ENCODE measurements at regions not wholly inside any gene's neighbourhood (a gene's known extent, or its start where the extent isn't known, plus 50 kb on each side); places are given as distances from the start of the nearest gene placed in this dataset.

- Histone ChIP-seq H3K27me3 (replicated peaks; ENCODE audit: control insufficient read depth, insufficient read depth, low read length) (no peaks in the 10 kb centered on the region; the same call in 1 of the 2 replicates), H3K4me3 (replicated peaks; ENCODE audit: low read depth, low read length) (no peak overlapping the region), H3K36me3 (ENCODE audit: control insufficient read depth, insufficient read depth, low read length) (no peaks in the 10 kb centered on the region)
- DNase-seq (ENCODE audit: extremely low read depth, insufficient read length) = no peak
- TF ChIP-seq CTCF (IDR thresholded peaks at IDR 0.05; ENCODE audit: insufficient read depth, low read length, poor library complexity, severe bottlenecking) = no peak
Observed at GRCh38 chr20:41978246-41978790, 360.1 kb upstream of the CHD6 start.

DNA sequence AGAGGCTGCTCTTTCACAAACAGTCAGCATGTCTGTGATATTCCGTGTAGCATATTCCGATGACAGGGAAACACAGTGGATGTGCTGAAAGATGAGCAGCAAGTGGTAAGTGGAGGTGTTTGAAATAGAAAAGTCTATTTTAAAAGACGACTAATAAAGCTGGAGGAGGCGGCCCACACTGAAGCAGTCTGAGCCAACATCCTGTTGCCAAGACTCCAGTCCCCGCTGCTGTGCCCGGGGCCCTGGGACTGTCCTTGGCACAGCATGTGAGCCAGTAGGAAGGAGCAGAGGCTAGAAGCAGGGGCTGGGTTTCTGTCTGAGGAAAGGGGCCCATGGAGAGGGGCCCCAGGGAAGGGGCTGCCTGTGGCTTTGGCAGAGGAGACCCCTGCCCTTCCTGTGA lies 351.5 kb upstream of the CHD6 start:
- no peak for TF ChIP-seq CTCF (IDR thresholded peaks at IDR 0.05; ENCODE audit: insufficient read depth, low read length, poor library complexity, severe bottlenecking)
- Histone ChIP-seq H3K27me3 (replicated peaks; ENCODE audit: control insufficient read depth, insufficient read depth, low read length) (no peaks in the 10 kb centered on the region), H3K36me3 (ENCODE audit: control insufficient read depth, insufficient read depth, low read length) (no peaks in the 10 kb centered on the region), H3K4me3 (replicated peaks; ENCODE audit: low read depth, low read length) (no peak overlapping the region)
- no peak for DNase-seq (ENCODE audit: extremely low read depth, insufficient read length)

- Histone ChIP-seq H3K36me3 (ENCODE audit: control insufficient read depth, insufficient read depth, low read length) (no peaks in the 10 kb centered on the region), H3K4me3 (replicated peaks; ENCODE audit: low read depth, low read length) (no peak overlapping the region), H3K27me3 (replicated peaks; ENCODE audit: control insufficient read depth, insufficient read depth, low read length) (no peaks in the 10 kb centered on the region)
- TF ChIP-seq CTCF (IDR thresholded peaks at IDR 0.05; ENCODE audit: insufficient read depth, low read length, poor library complexity, severe bottlenecking) = no peak
- DNase-seq (ENCODE audit: extremely low read depth, insufficient read length) = no peak
Observed at GRCh38 chr20:41960166-41960565, 342.0 kb upstream of the CHD6 start.

DNA sequence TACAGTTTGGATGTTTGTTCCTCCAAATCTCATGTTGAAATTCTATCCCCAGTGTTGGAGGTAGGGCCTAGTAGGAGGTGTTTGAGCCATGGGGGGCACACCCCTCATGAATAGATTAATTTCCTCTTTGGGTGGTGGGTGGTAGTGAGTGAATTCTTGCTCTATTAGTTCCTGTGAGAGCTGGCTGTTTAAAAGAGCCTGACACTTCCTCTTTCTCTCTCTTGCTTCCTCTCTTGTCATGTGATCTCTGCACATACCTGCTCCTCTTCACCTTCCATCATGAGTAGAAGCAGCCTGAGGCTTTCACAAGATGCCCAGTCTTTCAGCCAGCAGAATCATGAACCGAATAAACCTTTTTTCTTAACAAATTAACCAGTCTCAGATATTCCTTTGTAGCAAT lies 340.2 kb upstream of the CHD6 start:
- DNase-seq (ENCODE audit: extremely low read depth, insufficient read length) = no peak
- no peaks in the 10 kb centered on the region for H3K27me3 ChIP-seq (replicated peaks; ENCODE audit: control insufficient read depth, insufficient read depth, low read length)
- no peaks in the 10 kb centered on the region for H3K36me3 ChIP-seq (ENCODE audit: control insufficient read depth, insufficient read depth, low read length)
- H3K4me3 ChIP-seq (replicated peaks; ENCODE audit: low read depth, low read length) = no peak overlapping the region
- no peak for TF ChIP-seq CTCF (IDR thresholded peaks at IDR 0.05; ENCODE audit: insufficient read depth, low read length, poor library complexity, severe bottlenecking)

DNA sequence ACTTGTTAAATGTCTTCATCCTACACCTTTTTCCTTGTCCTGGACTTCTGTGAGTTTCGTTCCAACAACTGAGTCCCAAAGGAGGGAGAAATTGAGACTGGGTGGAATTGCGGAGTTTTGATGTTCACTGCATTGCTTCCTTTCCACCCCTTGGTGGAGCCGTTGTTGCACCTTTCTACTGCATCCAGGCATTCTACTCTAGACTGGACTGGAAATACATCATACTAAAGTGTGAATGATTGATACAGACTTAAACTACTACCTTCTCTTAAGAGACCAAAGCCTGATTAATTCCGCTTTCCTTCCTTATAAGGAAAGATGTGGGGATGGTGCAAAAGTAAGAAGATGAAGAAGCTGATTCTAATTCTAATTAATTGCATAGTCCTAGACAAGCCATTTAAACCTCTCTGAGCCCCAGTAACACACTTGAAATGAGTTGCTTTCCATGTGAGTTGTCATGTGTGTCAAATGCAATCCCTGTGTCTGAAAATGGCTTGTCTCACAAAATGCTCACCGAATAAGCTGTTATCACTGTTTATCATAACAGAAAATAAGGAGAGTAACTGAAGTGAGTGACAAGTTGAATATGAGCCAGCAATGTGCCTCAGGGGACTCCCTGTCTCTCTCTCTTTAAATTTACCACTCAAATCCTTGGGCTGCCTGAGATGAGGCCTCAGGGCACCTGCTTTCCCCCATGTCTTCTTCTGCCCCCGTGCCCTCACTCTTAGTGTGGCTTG lies 338.3 kb upstream of the CHD6 start:
- no peaks in the 10 kb centered on the region for H3K27me3 ChIP-seq (replicated peaks; ENCODE audit: control insufficient read depth, insufficient read depth, low read length)
- no peak overlapping the region for H3K4me3 ChIP-seq (replicated peaks; ENCODE audit: low read depth, low read length)
- TF ChIP-seq CTCF (IDR thresholded peaks at IDR 0.05; ENCODE audit: insufficient read depth, low read length, poor library complexity, severe bottlenecking) = peak; percentile 53
- DNase-seq (ENCODE audit: extremely low read depth, insufficient read length) = no peak
- H3K36me3 ChIP-seq (ENCODE audit: control insufficient read depth, insufficient read depth, low read length) = no peaks in the 10 kb centered on the region
